ENCODE measurements at regions not wholly inside any gene's neighbourhood (a gene's known extent, or its start where the extent isn't known, plus 50 kb on each side); places are given as distances from the start of the nearest gene placed in this dataset.

- TF ChIP-seq PRDM10 (IDR thresholded peaks at IDR 0.05; ENCODE audit: partially characterized antibody) (no peak), ZNF507 (tag; conservative IDR thresholded peaks at IDR 0.05) (no peak)
Observed at GRCh38 chr5:155367841-155368240, 354.3 kb downstream of the KIF4B start.
